Stimulated activated naive CD8-positive, alpha-beta T cell treated with anti-CD3 and anti-CD28 coated beads, Interleukin-15, Interleukin-2, amounts not matched to agents 100 ng/mL and 50 ng/mL, for 24 hours (primary cell): ENCODE measurements at regions not wholly inside any gene's neighbourhood (a gene's known extent, or its start where the extent isn't known, plus 50 kb on each side); places are given as distances from the start of the nearest gene placed in this dataset.

ENCODE experiments used
- H3K27ac Mint-ChIP-seq: one replicate; pipeline ENCODE4 v1.8.0; 2021; ENCODE audit warnings: mild to moderate bottlenecking, mixed read lengths
- H3K27me3 Mint-ChIP-seq: one replicate; pipeline ENCODE4 v1.8.0; 2021; ENCODE audit warnings: mixed read lengths
- H3K36me3 Mint-ChIP-seq: one replicate; pipeline ENCODE4 v1.8.0; 2021; ENCODE audit warnings: low read depth, mixed read lengths
- H3K4me1 Mint-ChIP-seq: one replicate; pipeline ENCODE4 v1.8.0; 2021; ENCODE audit warnings: low read depth, mixed read lengths
- H3K4me3 Mint-ChIP-seq: one replicate; pipeline ENCODE4 v1.8.0; 2021; ENCODE audit warnings: mild to moderate bottlenecking, mixed read lengths
- H3K9me3 Mint-ChIP-seq: one replicate; pipeline ENCODE4 v1.8.0; 2021; ENCODE audit warnings: mixed read lengths

DNA sequence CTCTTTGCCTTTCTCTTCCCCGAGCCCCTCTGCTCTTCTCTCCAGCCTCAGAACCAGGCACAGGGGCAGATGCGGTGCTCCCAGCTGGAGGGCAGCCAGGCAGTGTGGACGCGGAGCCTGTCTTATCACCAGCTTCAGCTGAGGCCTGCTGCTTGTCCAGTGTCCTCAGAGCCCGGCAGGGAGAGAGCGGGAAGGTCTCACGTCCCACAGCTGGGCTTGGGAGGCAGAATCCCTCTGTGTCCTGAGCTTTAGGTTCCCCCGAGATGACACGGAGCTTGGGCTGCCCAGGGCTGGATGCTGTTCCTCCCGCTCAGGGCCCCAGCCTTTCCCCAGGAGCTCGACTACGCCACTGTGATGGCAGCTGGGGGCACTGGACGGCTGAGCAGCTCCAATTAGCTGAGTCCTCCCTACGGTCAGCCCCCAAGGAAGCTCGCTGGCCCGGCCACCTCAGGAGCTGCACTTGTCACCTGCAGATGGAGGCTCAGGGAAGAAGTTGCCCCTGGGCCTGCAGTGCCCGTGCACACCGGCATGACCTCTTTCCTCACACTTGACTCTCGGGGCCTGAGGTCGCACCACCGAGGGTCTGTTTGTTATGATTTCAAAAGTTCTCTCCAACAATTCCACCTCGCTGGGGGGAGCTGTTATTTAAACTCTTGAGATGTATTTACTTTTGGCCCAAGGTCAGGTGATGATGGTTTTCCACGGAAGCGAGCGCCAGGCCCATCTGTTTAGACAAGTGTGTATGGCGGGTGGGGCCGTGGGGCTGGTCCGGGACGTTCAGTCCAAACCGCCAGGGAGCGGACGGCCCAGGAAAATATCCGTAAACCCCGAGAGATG is 127.3 kb downstream of the SIK1 start:
- no peak overlapping the region for H3K4me3 Mint-ChIP-seq
- no peaks in the 10 kb centered on the region for H3K9me3 Mint-ChIP-seq
- no peak overlapping the region for H3K27ac Mint-ChIP-seq
- H3K4me1 Mint-ChIP-seq: peaks cover 2% of the 10 kb centered on the region
- H3K27me3 Mint-ChIP-seq: peaks cover 3% of the 10 kb centered on the region
- no peaks in the 10 kb centered on the region for H3K36me3 Mint-ChIP-seq

DNA sequence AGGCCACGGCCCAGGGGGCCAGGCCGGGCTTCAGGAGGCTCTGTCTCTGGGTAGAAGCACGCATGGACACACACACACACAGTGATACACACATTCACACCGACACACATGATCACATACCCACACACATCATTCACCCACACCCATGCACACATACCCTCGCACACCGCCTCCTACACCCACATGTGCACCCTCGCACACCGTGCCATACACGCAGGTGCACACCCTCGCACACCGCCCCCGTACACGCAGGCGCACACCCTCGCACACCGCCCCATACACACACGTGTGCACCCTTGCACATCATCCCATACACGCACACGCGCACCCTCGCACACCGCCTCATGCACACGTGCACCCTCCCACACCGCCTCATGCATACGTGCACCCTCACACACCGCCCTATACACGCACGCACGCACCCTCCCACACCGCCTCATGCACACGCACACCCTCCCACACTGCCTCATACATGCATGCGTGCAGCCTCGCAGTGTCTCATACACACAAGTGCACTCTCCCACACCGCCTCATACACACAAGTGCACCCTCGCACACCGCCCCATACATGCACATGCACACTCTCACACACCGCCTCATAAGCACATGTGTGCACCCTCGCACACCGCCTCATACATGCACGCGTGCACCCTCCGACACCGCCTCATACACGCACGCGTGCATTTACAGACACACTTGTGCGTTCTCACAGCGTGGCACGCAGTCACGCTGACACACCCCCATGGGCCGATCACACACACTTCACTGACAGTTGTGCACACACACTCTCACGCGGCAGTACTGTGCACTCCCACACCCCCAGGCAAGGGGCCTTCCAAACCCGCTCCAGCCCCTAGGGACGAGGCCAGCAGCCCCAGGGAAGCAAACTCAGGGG is 128.1 kb downstream of the SIK1 start:
- no peaks in the 10 kb centered on the region for H3K9me3 Mint-ChIP-seq

GRCh38 chr21:43297989-43298388 is 128.9 kb downstream of the SIK1 start:
- H3K4me1 Mint-ChIP-seq: peaks cover 3% of the 10 kb centered on the region
- H3K36me3 Mint-ChIP-seq: no peaks in the 10 kb centered on the region
- no peak overlapping the region for H3K4me3 Mint-ChIP-seq
- H3K27me3 Mint-ChIP-seq: no peaks in the 10 kb centered on the region
- no peak overlapping the region for H3K27ac Mint-ChIP-seq
- H3K9me3 Mint-ChIP-seq: no peaks in the 10 kb centered on the region

More for the DNA sequence above, 128.1 kb downstream of the SIK1 start:
- Mint-ChIP-seq H3K27me3 (no peaks in the 10 kb centered on the region), H3K4me3 (no peak overlapping the region), H3K36me3 (no peaks in the 10 kb centered on the region), H3K27ac (no peak overlapping the region), H3K4me1 (peaks cover 3% of the 10 kb centered on the region)

- H3K9me3 Mint-ChIP-seq: no peaks in the 10 kb centered on the region
Observed at GRCh38 chr21:43297391-43297981, 128.7 kb downstream of the CRYAA start.

DNA sequence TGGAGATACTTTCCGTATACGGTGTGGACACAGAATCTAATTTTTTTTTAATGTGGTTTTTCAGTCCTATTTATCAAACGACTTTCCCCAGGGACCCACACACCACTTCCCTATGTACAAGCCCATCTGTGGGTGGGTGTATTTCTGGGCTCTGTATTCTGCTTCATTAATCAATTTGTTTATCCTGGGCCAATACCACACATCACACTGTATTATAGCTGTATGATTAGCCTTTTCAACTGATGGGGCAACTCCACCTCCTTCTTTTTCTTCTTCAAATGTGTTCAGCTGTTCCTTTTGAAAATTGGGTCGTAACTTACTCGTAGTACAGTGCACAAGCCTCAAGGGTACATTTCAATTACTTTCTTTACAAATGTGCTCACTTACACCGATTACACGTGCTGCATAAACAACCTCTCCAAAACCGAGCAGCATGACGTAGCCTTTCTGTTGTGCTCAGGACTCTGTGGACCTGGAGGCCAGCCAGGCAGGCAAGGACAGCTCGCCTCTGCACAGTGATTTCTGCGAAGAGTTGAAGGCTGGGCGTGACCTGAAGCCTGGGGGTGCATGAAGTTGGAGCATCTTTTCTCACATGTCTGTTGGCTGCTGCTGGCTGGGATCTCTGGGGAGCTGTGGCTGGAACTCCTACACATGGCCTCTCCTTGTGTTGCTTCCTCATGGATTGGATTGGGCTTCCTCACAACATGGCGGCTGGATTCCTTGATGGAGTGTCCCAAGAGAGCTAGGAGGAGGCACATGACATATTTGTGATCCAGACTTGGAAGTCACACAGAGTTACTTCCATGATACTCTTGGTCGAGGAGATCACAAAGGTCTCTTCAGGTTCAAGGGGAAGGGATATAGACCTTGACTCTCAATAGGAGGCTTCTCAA is 126.5 kb downstream of the CRYAA start:
- Mint-ChIP-seq H3K4me3 (no peak overlapping the region), H3K27me3 (no peaks in the 10 kb centered on the region), H3K36me3 (no peaks in the 10 kb centered on the region), H3K9me3 (no peaks in the 10 kb centered on the region), H3K27ac (no peak overlapping the region), H3K4me1 (peaks cover 3% of the 10 kb centered on the region)

More at GRCh38 chr21:43297391-43297981, 128.7 kb downstream of the CRYAA start:
- no peak overlapping the region for H3K27ac Mint-ChIP-seq
- H3K27me3 Mint-ChIP-seq: no peaks in the 10 kb centered on the region
- no peak overlapping the region for H3K4me3 Mint-ChIP-seq
- no peaks in the 10 kb centered on the region for H3K36me3 Mint-ChIP-seq
- peaks cover 3% of the 10 kb centered on the region for H3K4me1 Mint-ChIP-seq

- no peaks in the 10 kb centered on the region for H3K27me3 Mint-ChIP-seq
- H3K9me3 Mint-ChIP-seq: no peaks in the 10 kb centered on the region
- no peaks in the 10 kb centered on the region for H3K36me3 Mint-ChIP-seq
- H3K4me3 Mint-ChIP-seq: no peak overlapping the region
- peaks cover 3% of the 10 kb centered on the region for H3K4me1 Mint-ChIP-seq
- no peak overlapping the region for H3K27ac Mint-ChIP-seq
Observed at GRCh38 chr21:43294194-43294902, 125.5 kb downstream of the CRYAA start.

- Mint-ChIP-seq H3K9me3 (no peaks in the 10 kb centered on the region), H3K36me3 (no peaks in the 10 kb centered on the region), H3K4me1 (peaks cover 3% of the 10 kb centered on the region), H3K27ac (no peak overlapping the region), H3K4me3 (no peak overlapping the region), H3K27me3 (no peaks in the 10 kb centered on the region)
Observed at GRCh38 chr21:43292866-43293142, 124.0 kb downstream of the CRYAA start.

DNA sequence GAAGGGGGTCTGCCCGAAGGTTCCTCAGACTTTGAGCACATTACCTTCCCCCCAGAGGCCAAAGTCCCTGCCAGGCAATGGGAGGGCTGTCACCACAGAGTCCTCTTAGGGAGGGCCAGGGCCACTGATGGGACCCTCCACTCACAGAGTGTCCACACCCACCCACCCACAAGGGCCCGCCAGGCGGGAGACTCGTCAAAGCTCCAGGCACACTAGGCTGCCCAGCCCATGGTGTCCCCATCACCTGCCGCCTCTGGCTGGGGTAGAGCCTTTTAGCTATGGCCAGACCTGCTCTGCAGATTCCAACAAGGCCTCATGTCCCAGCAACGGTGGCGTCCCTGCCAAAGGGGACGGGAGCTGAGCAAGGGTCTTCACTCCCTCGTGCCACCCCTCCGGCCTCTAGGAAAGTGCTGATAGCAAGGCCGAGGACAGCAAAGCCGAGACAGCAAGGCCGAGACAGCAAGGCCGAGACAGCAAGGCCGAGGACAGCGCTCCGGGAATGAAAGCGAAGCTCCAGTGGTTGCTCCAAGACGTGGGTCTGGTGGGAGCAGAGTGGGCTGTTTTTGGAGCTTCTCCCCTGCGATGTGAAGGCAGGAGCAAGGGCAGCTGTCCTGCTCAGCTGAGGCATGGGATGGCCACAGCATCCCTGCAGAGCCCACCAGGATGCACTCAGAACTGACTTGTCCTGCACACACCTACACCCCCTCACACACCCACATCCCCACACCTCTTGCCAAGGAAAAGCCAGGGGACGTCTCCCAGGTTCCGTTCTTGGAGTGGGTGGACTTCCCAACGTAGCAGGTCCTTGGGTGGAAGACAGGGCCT is 123.4 kb downstream of the CRYAA start:
- no peaks in the 10 kb centered on the region for H3K36me3 Mint-ChIP-seq

GRCh38 chr21:43291347-43291950 is 122.6 kb downstream of the CRYAA start:
- Mint-ChIP-seq H3K4me3 (no peak overlapping the region), H3K36me3 (no peaks in the 10 kb centered on the region), H3K9me3 (no peaks in the 10 kb centered on the region), H3K27me3 (no peaks in the 10 kb centered on the region), H3K4me1 (peaks cover 3% of the 10 kb centered on the region), H3K27ac (no peak overlapping the region)

More for the DNA sequence above, 123.4 kb downstream of the CRYAA start:
- Mint-ChIP-seq H3K4me1 (peaks cover 3% of the 10 kb centered on the region), H3K27ac (no peak overlapping the region), H3K4me3 (no peak overlapping the region), H3K9me3 (no peaks in the 10 kb centered on the region), H3K27me3 (no peaks in the 10 kb centered on the region)

- no peak overlapping the region for H3K27ac Mint-ChIP-seq
- H3K4me3 Mint-ChIP-seq: no peak overlapping the region
- H3K4me1 Mint-ChIP-seq: peaks cover 3% of the 10 kb centered on the region
- no peaks in the 10 kb centered on the region for H3K9me3 Mint-ChIP-seq
- no peaks in the 10 kb centered on the region for H3K27me3 Mint-ChIP-seq
- no peaks in the 10 kb centered on the region for H3K36me3 Mint-ChIP-seq
Observed at GRCh38 chr21:43290421-43291346, 121.9 kb downstream of the CRYAA start.

DNA sequence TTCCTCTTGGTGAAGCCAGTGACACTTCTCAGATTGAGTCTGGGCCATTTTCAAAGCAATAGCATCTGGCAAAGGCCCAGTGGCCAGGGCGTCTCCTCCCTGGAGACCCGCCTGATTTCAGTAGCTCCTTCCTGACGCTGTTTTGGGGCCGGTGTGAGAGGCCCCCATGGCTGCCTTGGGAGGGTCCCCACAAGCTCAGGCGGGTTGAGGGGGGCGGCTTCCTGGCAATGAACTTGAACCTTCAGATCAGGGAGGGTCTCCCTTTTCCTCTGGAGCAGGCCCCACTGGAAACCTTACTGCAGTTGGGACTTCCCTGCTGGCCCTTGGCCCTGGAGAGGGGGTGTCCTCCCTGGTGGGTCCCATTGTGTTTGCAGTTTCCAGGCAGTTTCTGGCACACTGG is 121.2 kb downstream of the CRYAA start:
- Mint-ChIP-seq H3K27ac (no peak overlapping the region), H3K4me1 (peaks cover 3% of the 10 kb centered on the region), H3K9me3 (no peaks in the 10 kb centered on the region), H3K36me3 (no peaks in the 10 kb centered on the region), H3K4me3 (no peak overlapping the region), H3K27me3 (no peaks in the 10 kb centered on the region)

GRCh38 chr21:43289442-43289841 is 120.6 kb downstream of the CRYAA start:
- no peaks in the 10 kb centered on the region for H3K27me3 Mint-ChIP-seq
- H3K4me3 Mint-ChIP-seq: no peak overlapping the region
- H3K4me1 Mint-ChIP-seq: no peaks in the 10 kb centered on the region
- no peaks in the 10 kb centered on the region for H3K9me3 Mint-ChIP-seq
- no peaks in the 10 kb centered on the region for H3K36me3 Mint-ChIP-seq
- H3K27ac Mint-ChIP-seq: no peak overlapping the region
